NK-92 treated with Interleukin-12 subunit alpha and Interleukin-12 subunit beta, amount 100 ng/mL, for 24 hours (cell line): ENCODE measurements at regions not wholly inside any gene's neighbourhood (a gene's known extent, or its start where the extent isn't known, plus 50 kb on each side); places are given as distances from the start of the nearest gene placed in this dataset.
A peak's percentile ranks its signal among the peaks of the same experiment; 100 is the strongest.
"Not testable (repeated sequence)": the region's sequence is repeated elsewhere in the genome, so short reads cannot be mapped to it uniquely, and the experiment has no call there.

Experiments
- DNase-seq: peaks from one replicate; lab custom pipeline; 2025; lab: John Stamatoyannopoulos, UW

DNA sequence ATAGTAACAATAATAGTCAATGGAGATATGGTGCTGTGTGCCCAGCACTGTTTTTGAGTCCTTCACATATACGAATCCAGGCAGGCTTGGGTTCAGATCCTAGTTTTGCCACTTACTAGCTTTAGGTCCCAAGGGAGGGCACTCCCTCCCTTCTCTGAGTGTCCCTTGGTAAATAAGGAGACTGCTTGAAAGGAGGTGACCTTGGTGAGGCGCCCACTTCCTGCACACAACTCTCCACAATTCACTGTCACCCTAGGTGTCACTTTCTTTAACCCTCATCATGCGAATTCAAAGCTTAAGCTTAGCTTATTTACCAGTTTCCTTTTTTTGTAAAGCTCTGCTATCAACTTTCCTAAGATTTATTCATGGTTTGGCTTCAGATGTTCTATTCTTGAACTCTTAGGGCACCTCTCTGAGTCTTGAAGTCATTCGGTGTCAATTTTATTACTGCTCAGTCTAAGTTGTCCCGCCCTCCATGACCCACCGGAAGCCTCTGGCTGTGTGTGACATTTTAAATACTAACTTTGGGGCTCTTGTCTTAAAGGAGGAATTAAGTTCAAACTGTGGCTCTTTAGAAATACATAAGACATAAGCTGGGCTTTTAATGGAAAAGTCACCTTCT lies 170.7 kb upstream of the ZNF618 start:
- DNase-seq: peak; percentile 7

DNA sequence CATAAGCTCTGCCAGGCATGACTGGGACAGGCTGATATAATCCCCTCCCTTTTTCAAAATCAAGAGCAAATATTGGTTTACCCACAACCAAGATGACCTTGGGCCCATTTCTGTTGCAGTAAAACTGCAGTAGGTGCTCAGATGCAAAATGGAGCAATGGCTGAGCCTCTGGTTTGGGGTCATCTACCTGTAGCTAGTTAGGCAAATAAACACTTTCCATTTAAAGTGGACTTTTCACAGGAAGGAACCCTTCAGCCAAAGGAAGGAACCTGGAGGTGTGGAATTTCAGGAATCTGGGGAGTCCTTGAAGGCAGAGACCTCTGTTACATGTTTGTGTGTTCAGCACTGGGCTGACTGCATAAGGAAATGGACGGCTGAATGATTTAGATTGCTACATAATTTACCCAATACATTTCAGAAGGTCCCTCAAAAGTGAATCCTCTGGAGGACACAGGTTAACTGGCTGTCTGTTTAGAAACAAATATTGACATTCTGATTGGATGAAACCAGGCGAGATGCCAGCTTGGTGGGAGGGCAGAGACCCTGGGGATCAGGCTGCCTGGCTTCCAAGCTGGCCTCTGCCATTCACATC lies 170.1 kb upstream of the ZNF618 start:
- DNase-seq: no peak

- DNase-seq: no peak
These were observed 168.0 kb upstream of the ZNF618 start for GRCh38 chr9:113707953-113708695.

DNA sequence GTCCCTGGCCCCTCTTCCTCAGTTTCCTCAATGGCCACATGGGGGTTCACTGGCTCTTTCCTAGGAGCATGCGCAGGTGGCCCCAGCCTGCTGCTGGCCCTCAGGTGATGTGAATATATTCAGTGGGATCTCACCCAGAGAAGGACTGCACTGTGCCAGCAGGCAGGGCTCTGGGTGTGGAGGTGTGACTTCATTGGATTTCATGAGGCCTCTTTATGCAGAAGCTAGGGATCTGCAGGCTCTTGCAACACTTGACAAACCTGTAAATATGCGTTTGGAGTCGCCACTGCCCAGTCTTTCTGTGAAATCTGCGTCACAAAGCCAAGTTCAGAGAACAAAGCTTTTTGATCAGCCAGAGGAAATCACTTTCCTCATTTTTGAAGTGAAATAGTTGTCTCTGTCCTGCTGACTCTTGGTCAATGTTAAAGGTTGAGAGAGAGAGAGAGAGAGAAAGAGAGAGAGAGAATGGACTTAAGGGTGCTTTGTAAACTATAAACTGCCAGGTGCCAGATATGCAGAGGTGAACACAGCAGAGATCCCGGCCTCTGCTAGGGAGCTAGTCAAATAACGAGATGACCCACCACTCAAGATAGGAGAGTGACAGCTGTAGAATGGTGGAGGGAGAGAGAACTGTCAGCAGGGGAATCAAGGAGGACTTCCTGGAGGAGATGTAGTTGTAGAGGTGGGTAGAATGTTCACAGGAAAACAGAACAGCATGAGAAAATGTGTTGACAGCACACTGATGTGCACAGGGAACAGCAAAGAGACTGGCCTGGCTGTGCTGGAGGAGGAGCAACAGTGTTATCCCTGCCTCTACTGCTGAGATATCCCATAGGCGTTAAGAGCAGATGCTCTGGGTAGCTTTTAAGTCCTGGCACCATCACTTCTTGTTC lies 167.0 kb upstream of the ZNF618 start:
- DNase-seq: no peak

- DNase-seq: no peak
These were observed 166.4 kb upstream of the ZNF618 start for GRCh38 chr9:113709721-113710120.

GRCh38 chr9:113711251-113711650 lies 164.9 kb upstream of the ZNF618 start:
- no peak for DNase-seq

- DNase-seq: no peak
These were observed 164.1 kb upstream of the ZNF618 start for GRCh38 chr9:113712053-113712452.

DNA sequence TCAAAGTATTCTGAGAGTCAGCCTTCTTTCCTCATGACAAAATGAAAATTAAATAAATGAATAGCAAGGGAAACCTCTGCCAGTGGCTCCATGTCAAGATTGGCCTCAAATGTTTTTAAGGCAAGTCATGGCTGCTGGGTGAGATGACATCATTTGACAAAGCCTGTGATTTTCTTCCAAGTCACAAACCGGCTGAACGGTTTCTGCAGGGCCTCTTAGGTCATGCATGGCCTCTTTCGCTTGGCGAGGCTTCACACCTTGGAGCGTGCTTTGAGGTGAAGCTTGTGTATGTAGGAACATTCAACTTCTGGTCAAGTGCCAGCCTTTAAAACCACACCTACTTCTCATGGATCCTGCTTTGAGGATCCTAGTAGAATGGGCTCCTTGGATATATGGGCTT lies 161.0 kb upstream of the ZNF618 start:
- DNase-seq: no peak

- no peak for DNase-seq
These were observed 156.2 kb upstream of the ZNF618 start for GRCh38 chr9:113719919-113720318.

- DNase-seq: no peak
These were observed 155.6 kb upstream of the ZNF618 start for GRCh38 chr9:113720495-113720894.

DNA sequence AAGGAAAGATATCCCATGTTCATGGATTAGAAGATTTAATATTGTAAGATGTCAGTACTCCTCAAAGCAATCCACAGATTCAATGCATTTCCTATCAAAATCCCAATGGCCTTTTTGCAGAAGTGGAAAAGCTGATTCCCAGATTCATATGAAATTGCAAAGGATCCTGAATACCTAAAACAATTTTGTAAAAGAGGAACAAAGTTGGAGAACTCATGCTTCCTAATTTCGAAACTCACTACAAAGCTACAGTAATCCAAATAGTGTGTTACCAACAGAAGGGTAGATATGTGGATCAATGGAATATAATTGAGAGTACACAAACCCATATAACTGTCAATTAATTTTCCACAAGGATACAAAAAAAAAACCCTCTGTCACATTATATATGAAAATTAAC lies 154.3 kb upstream of the ZNF618 start:
- no peak for DNase-seq

DNA sequence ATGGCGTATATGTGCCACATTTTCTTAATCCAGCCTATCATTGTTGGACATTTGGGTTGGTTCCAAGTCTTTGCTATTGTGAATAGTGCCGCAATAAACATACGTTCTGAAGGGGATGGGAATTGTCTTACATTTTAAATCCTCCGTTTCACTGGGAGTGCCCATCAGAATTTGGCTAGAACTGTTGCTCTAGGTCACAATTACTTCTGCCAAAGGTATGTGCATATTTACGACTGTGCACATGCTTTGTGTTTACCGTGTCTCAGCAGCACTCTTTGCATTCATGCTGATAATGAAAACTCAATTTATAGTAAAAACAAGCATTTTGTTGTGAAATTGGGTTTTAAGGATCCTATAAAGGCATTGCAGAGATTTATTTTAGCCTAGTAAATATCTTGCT lies 151.9 kb upstream of the ZNF618 start:
- DNase-seq: no peak

DNA sequence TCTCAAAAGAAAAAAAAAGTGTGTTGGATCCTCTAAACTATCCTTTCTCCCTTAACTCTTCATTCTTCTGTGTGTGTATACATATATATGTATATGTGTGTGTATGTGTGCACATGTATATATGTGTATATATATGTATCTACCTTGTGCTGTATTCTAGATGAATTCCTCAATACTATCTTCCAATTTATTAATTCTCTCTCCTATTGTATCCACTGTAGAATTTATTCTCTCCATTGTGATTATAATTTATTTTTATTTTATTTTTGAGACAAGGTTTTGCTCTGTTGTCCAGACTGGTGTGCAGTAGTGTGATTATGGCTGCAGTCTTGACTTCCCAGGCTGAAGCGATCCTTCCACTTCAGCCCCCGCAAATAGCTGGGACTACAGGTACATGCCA lies 147.1 kb upstream of the ZNF618 start:
- no peak for DNase-seq

DNA sequence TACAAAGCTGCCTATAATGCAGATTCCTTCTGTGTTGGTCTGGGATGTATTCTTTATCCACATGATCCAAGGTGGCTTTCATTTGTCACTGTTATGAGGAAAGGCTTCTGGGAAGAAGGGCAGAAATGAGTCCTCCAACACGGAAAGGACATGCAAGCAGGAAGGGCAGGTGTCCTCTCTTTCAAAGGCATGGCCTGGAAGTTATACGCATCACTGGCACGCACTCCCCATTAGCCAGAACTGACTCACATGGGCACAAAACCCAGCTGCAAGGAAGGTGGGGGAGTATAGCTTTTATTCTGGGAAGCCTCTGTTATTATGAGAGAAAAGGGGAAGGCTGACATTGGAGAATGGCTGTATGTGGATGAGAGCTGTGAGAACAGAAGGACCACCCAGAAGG lies 141.3 kb upstream of the ZNF618 start:
- no peak for DNase-seq

DNA sequence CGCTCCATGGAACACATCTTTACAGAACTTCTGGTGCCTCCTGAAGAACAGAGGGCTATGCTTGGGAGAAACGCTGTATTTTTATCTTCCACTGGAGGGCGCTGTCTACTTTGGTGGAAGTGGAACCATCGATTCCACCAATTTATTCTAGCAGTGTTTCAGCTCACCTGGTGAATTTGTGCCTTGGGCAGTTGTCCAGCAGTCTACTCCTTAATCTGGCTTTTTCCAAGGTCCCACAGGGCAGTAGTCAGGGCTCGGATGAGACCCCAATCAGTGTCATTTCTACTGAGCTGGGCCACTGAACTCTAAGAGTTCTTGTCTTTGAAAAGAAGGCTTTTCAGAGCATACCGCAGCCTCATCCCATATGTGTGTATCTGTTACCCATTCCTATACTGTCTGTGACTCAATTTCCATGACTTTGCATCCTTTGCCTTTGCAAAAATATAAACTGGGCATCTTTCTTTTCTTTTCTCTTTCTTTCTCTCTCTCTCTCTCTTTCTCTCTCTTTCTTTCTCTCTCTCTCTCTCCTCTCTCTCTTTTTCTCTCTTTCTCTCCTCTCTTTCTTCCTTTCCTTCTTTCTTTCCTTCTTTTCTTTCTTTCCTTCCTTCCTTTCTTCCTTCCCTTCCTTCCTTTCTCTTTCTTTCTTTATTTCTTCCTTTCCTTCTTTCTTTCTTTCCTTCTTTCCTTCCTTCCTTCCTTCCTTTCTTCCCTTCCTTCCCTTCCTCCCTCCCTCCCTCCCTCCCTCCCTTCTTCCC lies 138.4 kb upstream of the ZNF618 start:
- peak; percentile 7 for DNase-seq

GRCh38 chr9:113738496-113738892 lies 137.6 kb upstream of the ZNF618 start:
- no peak for DNase-seq

DNA sequence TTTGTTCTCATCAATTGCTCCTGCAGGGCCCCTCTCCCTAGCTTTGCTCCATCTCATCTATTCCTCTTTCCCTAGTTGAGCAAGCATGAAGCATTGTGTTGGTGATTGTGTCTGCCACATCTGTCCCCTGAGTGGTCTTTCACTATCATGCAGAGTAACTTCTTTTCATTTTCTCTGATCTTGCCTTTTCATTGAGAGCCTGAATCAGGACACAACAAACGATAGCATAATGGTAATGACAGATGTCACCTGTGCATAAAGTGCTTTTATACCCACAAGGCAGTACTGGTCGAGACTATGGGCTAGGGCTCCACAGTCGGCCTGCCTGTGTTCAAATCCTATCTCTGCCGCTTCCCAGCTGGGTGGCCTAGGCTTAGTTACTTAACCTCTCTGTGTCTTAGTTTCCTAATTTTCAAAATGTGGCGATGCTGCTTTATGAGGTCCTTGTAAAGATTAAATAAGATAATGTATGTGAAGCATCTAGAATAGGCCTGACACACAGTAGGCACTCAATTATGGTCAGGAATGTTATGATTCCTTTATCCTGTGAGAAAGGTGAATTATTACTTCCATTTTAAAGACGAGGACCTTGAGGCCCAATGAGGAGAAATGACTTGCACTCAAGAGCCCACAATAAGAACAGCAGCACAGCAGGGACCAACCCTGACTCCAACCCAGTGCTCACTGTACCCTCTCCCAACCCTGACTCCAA lies 137.1 kb upstream of the ZNF618 start:
- DNase-seq: no peak

DNA sequence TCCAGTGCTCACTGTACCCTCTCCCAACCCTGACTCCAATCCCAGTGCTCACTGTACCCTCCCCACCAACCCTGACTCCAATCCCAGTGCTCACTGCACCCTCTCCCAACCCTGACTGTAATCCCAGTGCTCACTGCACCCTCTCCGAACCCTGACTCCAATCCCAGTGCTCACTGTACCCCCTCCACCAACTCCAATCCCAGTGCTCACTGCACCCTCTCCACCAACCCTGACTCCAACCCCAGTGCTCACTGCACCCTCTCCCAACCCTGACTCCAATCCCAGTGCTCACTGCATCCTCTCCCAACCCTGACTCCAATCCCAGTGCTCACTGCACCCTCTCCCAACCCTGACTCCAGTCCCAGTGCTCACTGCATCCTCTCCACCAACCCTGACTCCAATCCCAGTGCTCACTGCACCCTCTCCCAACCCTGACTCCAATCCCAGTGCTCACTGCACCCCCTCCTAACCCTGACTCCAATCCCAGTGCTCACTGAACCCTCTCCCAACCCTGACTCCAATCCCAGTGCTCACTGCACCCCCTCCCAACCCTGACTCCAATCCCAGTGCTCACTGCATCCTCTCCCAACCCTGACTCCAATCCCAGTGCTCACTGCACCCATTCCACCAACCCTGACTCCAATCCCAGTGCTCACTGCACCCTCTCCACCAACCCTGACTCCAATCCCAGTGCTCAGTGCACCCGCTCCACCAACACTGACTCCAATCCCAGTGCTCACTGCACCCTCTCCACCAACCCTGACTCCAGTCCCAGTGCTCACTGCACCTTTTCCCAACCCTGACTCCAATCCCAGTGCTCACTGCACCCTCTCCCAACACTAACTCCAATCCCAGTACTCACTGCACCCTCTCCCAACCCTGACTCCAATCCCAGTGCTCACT lies 136.3 kb upstream of the ZNF618 start:
- DNase-seq: not testable (repeated sequence)

GRCh38 chr9:113740508-113741500 lies 135.3 kb upstream of the ZNF618 start:
- not testable (repeated sequence) for DNase-seq
